D721Med (cell line): ENCODE measurements at regions not wholly inside any gene's neighbourhood (a gene's known extent, or its start where the extent isn't known, plus 50 kb on each side); places are given as distances from the start of the nearest gene placed in this dataset.

Experiments
- DNase-seq: peaks from one replicate; pipeline ENCODE4 v3.0.0; 2011; ENCODE audit warnings: low spot score; ENCODE audit not compliant: insufficient read length
- FAIRE-seq: peaks from 2 replicates; lab custom pipeline; 2011; peaks lifted over from hg19 to GRCh38; lab: Jason Lieb, UNC
- TF ChIP-seq, protein P1 (sequence below): IDR thresholded peaks from 2 replicates; pipeline ENCODE4 v1.5.1; 2012; ENCODE audit warnings: mild to moderate bottlenecking, control low read depth; ENCODE audit not compliant: insufficient read depth; ENCODE audit errors: missing control alignments

DNA sequence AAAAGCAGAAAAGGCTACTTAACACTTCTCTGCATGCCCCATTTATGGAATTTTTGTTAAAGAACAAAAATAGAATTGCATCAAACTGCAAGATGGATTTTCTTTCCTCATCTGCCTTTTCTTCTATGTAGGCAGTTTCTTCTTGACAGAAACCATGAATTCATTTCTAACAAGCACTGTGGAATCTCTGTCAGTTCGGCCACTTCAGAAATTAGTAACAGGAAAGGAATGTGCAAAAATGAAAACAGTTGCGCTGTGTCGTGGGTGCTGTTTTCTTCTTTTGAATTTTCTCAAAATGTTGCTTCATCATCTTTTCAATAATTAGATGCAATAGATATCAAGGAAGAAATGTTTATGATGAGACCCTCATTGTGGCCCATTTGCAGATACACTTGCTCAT, 151.6 kb downstream of the FOXB1 start:
- FAIRE-seq (no peak), DNase-seq (no peak)
- TF ChIP-seq, protein P1, sequence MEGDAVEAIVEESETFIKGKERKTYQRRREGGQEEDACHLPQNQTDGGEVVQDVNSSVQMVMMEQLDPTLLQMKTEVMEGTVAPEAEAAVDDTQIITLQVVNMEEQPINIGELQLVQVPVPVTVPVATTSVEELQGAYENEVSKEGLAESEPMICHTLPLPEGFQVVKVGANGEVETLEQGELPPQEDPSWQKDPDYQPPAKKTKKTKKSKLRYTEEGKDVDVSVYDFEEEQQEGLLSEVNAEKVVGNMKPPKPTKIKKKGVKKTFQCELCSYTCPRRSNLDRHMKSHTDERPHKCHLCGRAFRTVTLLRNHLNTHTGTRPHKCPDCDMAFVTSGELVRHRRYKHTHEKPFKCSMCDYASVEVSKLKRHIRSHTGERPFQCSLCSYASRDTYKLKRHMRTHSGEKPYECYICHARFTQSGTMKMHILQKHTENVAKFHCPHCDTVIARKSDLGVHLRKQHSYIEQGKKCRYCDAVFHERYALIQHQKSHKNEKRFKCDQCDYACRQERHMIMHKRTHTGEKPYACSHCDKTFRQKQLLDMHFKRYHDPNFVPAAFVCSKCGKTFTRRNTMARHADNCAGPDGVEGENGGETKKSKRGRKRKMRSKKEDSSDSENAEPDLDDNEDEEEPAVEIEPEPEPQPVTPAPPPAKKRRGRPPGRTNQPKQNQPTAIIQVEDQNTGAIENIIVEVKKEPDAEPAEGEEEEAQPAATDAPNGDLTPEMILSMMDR: no peak

DNA sequence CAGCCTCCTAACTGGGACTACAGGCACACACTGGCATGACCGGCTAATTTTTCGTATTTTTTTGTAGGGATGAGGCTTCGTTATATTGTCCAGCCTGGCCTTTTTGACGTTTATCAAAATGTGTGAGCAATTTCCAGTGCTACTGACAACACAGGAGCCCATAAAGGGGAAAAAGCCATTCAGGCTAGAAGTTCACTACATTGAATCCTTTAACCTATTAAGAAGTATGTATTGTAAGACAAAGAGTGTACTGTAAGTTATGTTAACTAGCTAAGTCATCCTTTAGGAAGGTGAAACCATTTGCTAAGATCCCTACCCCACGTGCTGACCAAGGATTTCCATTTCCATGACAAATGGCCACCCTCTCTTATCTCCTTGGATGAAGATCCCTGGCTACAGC, 156.8 kb downstream of the FOXB1 start:
- TF ChIP-seq, protein P1: no peak
- DNase-seq: no peak
- no peak for FAIRE-seq

DNA sequence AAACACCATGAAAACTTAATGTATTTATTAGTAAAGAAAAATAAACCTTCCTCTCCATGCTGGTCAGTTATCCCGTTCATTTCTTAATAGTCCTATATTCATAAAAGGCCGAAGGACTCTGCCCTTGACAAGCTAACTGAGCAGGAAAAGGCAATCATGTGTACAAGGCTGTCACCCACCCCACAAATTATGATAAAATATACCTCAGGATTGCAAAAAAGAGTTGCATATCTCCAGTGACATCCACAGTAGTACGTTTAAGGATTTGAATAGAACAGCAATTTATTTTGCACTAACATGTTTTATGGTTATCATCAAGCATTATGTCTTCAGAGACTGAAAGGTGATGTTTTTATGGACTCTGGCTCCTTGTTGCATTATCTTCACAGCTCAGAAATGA, 157.6 kb downstream of the FOXB1 start:
- DNase-seq (no peak), FAIRE-seq (no peak)
- TF ChIP-seq, protein P1: no peak

DNA sequence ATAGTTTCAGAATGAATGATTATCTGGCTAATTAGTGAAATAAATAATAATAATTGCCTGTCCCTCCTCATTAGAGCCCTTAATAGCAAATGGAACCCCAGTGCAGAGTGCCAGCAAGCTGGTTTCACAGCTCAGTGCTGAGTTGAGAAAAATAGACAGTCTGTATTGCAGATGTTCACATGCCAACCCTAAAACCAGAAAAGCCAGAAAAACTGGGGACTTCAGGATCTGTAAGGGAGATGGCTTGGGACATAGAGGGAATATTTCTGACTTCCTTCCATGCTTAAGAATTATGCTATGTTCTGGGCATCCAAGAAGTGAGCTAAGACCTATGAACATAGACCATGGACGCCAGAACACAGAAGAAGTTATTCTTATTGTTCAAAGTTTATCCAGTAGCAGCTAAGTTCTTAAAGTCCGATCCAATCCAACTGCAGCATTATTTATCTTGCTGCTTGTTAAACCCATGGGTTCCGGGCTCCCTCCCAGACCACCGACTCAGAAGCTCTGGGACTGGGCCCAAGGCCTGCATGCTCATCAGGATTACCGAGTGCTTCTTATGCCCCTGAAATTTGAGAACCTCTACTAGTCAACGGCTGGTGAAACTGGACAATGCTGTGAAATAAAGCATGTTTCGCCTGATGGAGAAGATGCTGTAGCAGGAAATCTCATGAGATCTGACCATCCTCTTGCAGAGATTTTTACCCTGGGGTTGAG, 158.3 kb downstream of the FOXB1 start:
- TF ChIP-seq, protein P1: no peak
- no peak for DNase-seq
- no peak for FAIRE-seq

DNA sequence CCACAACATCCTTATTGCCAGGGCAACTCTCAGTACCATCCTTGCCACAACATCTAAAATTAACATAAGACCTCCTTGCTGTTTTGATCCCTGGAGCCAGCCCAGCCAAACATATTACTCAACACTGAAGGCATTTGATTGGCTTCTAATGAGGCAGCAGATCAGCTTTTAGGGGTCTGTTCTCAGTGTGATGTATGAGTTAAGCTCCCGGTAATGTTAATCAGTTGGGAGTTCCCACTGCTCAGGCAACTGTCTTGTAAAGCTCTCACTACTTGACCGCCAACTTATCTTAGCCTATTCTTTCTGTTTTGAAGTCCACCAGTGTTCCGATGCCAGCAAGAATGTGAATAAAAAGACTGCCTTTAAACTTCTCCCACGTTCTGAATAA, 158.9 kb downstream of the FOXB1 start:
- TF ChIP-seq, protein P1: no peak
- DNase-seq (no peak), FAIRE-seq (no peak)

DNA sequence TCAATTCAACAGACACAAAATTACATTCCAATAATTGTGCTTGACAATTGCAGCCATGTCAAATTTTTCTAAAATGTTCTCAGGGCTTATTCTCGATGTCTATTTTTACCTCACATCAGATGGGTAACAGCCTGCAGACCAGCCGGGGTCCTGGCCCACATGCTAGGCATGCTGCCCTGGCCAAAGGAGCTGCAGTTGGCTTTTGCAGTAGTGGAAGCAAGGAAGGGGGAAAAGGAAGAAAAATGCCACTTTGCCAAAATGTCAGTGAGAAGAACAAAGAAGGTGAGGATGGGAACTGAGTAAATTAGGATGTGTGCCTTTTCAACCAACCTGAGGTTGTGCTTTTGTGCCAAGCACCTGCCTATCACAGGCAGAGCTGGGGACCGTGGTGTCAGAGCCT, 161.0 kb downstream of the FOXB1 start:
- no peak for FAIRE-seq
- no peak for DNase-seq
- TF ChIP-seq, protein P1: no peak

DNA sequence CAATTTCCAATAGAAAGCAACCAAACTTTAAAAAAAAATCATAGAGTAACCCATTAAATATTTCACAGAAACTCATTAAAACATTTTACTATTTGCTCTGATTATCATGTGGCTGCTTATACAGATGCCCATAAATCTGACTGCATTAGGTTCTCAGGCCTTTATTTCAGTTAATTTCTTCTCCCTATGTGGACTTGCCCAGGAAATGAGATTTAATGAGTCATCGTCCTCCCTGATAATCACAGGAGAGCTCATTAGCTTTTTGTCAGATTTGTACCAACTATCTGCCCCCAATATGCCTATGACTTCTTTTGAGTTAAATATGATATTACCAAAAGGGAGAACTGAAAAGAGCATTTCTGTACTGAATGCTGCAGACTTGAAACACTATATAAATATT, 168.0 kb downstream of the FOXB1 start:
- no peak for DNase-seq
- no peak for FAIRE-seq
- TF ChIP-seq, protein P1: no peak
